HFFc6 (cell line): ENCODE measurements at regions not wholly inside any gene's neighbourhood (a gene's known extent, or its start where the extent isn't known, plus 50 kb on each side); places are given as distances from the start of the nearest gene placed in this dataset.

Experiments
- DNase-seq: peaks from one replicate; pipeline ENCODE4 v3.0.0-alpha.2; 2018
- H3K27ac Mint-ChIP-seq: 2 replicates; pipeline ENCODE4 v1.8.0; 2020; ENCODE audit warnings: mild to moderate bottlenecking, mixed read lengths
- H3K27me3 Mint-ChIP-seq: 2 replicates; pipeline ENCODE4 v1.8.0; 2021; ENCODE audit warnings: mild to moderate bottlenecking, moderate library complexity, mixed read lengths; ENCODE audit not compliant: insufficient read depth
- H3K36me3 Mint-ChIP-seq: 2 replicates; pipeline ENCODE4 v1.8.0; 2021; ENCODE audit warnings: low read depth, mixed read lengths
- H3K4me1 Mint-ChIP-seq: 2 replicates; pipeline ENCODE4 v1.8.0; 2020; ENCODE audit warnings: low read depth, mixed read lengths
- H3K4me3 Mint-ChIP-seq: 2 replicates; pipeline ENCODE4 v1.8.0; 2020; ENCODE audit warnings: mild to moderate bottlenecking, moderate library complexity, mixed read lengths
- H3K9me3 Mint-ChIP-seq: 2 replicates; pipeline ENCODE4 v1.8.0; 2020; ENCODE audit warnings: mild to moderate bottlenecking, mixed read lengths
- CTCF ChIP-seq: fragments of 200-600 bp; sonication (generic); IDR thresholded peaks from 2 replicates; pipeline ENCODE4 v1.5.0; 2021; ENCODE audit warnings: antibody characterized with exemption, mild to moderate bottlenecking

GRCh38 chr4:112889619-112890527, 159.6 kb upstream of the ANK2 start:
- H3K27me3 Mint-ChIP-seq = no peaks in the 10 kb centered on the region
- DNase-seq = peak; percentile 15
- TF ChIP-seq CTCF = no peak
- peak overlapping the region; percentile 44; the same call in 1 of the 2 replicates for H3K4me3 Mint-ChIP-seq
- no peaks in the 10 kb centered on the region for H3K36me3 Mint-ChIP-seq
- H3K9me3 Mint-ChIP-seq = no peaks in the 10 kb centered on the region
- peaks cover 8% of the 10 kb centered on the region; the same call in 1 of the 2 replicates for H3K4me1 Mint-ChIP-seq
- H3K27ac Mint-ChIP-seq = no peak overlapping the region

GRCh38 chr4:112894480-112894879, 155.0 kb upstream of the ANK2 start:
- no peak for TF ChIP-seq CTCF
- Mint-ChIP-seq H3K4me1 (peaks cover 4% of the 10 kb centered on the region; the same call in 1 of the 2 replicates), H3K36me3 (no peaks in the 10 kb centered on the region), H3K27ac (no peak overlapping the region), H3K27me3 (peaks cover 1% of the 10 kb centered on the region; the same call in 1 of the 2 replicates), H3K9me3 (no peaks in the 10 kb centered on the region), H3K4me3 (no peak overlapping the region)
- DNase-seq = no peak

GRCh38 chr4:112894951-112895350, 154.5 kb upstream of the ANK2 start:
- H3K36me3 Mint-ChIP-seq = no peaks in the 10 kb centered on the region
- H3K9me3 Mint-ChIP-seq = no peaks in the 10 kb centered on the region
- no peak for DNase-seq
- H3K27ac Mint-ChIP-seq = no peak overlapping the region
- no peak for TF ChIP-seq CTCF
- H3K27me3 Mint-ChIP-seq = peaks cover 1% of the 10 kb centered on the region; the same call in 1 of the 2 replicates
- H3K4me3 Mint-ChIP-seq = no peak overlapping the region
- H3K4me1 Mint-ChIP-seq = no peaks in the 10 kb centered on the region; the same call in 1 of the 2 replicates

- no peak overlapping the region for H3K4me3 Mint-ChIP-seq
Observed at GRCh38 chr4:112895811-112896608, 153.4 kb upstream of the ANK2 start.

More at GRCh38 chr4:112895811-112896608, 153.4 kb upstream of the ANK2 start:
- TF ChIP-seq CTCF = no peak
- H3K4me1 Mint-ChIP-seq = no peaks in the 10 kb centered on the region; the same call in 1 of the 2 replicates
- H3K27me3 Mint-ChIP-seq = peaks cover 1% of the 10 kb centered on the region; the same call in 1 of the 2 replicates
- H3K27ac Mint-ChIP-seq = no peak overlapping the region
- H3K9me3 Mint-ChIP-seq = no peaks in the 10 kb centered on the region
- DNase-seq = no peak
- H3K36me3 Mint-ChIP-seq = no peaks in the 10 kb centered on the region
